GM18508 (cell line): ENCODE measurements at regions not wholly inside any gene's neighbourhood (a gene's known extent, or its start where the extent isn't known, plus 50 kb on each side); places are given as distances from the start of the nearest gene placed in this dataset.
"Not testable (repeated sequence)": the region's sequence is repeated elsewhere in the genome, so short reads cannot be mapped to it uniquely, and the experiment has no call there.

Source experiments
- ATAC-seq: cut with Tn5 transposase; IDR thresholded peaks from one replicate; pipeline ENCODE4 v1.9.1; 2021; ENCODE audit warnings: moderate number of reproducible peaks; ENCODE audit not compliant: insufficient read depth, unreplicated experiment

GRCh38 chr1:104266612-104267011, 516.9 kb downstream of the AMY1C start:
- ATAC-seq, result peak; percentile 68

GRCh38 chr1:104288322-104288721, 538.6 kb downstream of the AMY1C start:
- ATAC-seq, result not testable (repeated sequence)

DNA sequence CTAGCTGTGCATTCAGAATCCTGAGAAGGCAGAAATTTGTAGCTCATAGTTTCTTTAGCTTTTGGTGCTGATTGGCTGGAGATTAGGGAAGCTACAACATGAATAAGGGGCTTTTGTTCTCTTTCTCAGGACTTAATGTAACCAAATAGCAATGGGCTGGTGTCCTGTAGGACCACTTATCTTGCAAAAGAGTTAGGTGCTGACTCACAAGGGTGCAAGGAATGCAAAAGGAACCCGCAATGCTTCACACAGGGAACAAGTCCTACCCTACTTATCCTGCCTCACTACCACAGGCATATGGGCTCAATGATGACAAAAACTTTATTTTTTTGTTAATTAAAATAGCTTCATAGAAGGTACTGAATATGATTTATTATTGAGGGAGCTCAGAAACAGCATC, 541.5 kb downstream of the AMY1C start:
- ATAC-seq, result no peak

GRCh38 chr1:104294259-104294658, 544.6 kb downstream of the AMY1C start:
- no peak for ATAC-seq

- no peak for ATAC-seq
Observed at GRCh38 chr1:104295511-104295910, 545.8 kb downstream of the AMY1C start.

- no peak for ATAC-seq
Observed at GRCh38 chr1:104309673-104310072, 560.0 kb downstream of the AMY1C start.

- ATAC-seq, result no peak
Observed at GRCh38 chr1:104315823-104316222, 566.1 kb downstream of the AMY1C start.

DNA sequence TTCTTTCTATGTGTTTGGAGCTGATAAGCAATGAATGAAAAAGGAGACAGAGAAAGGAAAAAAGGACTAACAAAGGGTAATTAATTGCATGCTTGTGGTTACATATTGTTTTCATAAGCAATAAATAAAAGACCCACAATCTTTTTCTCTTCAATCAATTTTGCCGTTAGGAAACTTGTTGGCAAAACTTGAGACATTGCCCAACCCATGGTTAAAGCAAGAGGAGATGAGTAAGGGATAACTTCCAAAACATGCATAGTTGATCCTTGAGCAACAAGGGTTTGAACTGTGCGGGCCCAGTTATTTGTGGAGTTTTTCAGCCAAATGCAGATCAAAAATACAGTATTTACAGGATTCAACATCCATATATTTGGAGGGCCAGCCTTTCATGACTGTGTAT, 572.4 kb downstream of the AMY1C start:
- ATAC-seq, result no peak

DNA sequence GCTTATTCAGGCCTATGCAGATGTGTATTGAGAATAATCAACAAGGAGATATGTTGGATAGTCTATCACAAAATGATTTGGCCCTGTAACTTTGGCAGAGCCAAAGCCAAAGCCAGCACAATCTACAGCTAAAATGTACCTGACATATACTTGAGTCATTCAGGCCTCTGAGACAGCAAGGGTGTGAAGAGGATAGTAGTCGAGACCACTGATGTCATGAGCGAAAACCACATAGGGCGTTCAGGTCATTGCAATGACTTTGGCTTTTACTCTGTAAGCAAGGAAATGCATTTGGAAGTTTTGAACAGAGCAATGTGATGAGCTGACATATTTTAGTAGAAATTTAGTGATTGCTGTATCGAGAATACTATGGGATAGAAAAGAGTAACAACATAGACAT, 579.6 kb downstream of the AMY1C start:
- ATAC-seq, result no peak

- no peak for ATAC-seq
Observed at GRCh38 chr1:104331763-104332162, 582.1 kb downstream of the AMY1C start.

GRCh38 chr1:104337927-104338326, 588.2 kb downstream of the AMY1C start:
- ATAC-seq, result not testable (repeated sequence)

GRCh38 chr1:104341944-104342343, 592.2 kb downstream of the AMY1C start:
- no peak for ATAC-seq

GRCh38 chr1:104348277-104348676, 598.6 kb downstream of the AMY1C start:
- ATAC-seq, result no peak

DNA sequence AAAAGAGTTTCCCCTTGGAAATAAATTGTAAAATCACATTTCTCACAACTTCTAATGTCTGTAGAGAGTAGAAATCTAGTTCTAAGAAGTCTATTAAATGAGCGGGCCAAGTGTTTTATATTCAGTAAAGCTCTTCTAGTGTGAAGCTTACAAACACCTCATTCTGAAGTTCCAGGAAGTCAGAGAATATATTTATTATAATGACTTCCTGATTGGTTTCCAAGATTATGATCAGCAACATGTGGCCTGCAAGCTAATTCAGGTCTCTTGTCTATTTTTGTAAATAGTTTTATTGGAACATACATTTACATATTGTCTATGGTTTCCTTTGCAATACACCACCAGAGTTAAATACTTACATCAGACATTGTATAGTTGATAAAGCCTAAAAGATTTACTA, 603.9 kb downstream of the AMY1C start:
- no peak for ATAC-seq

- no peak for ATAC-seq
Observed at GRCh38 chr1:104358086-104358485, 608.4 kb downstream of the AMY1C start.

- no peak for ATAC-seq
Observed at GRCh38 chr1:104358621-104359020, 608.9 kb downstream of the AMY1C start.

GRCh38 chr1:104378414-104378813, 628.7 kb downstream of the AMY1C start:
- no peak for ATAC-seq

DNA sequence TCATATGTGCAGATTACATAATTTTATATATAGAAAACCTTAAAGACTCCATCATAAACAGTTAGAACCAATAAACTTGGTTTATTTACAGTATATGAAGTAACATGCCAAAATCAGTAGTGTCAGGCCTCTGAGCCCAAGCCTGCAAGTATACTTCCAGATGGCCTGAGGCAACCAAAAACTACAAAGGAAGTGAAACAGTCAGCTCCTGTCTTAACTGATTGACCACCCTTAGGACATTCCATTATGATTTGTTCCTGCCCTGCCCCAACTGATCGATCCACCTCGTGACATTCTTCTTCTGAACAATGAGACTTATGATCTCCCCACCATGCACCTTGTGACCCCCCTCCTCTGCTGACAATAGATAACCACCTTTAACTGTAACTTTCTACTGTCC, 630.3 kb downstream of the AMY1C start:
- ATAC-seq, result no peak

- peak; percentile 69 for ATAC-seq
Observed at GRCh38 chr1:104387716-104388508, 638.2 kb downstream of the AMY1C start.

DNA sequence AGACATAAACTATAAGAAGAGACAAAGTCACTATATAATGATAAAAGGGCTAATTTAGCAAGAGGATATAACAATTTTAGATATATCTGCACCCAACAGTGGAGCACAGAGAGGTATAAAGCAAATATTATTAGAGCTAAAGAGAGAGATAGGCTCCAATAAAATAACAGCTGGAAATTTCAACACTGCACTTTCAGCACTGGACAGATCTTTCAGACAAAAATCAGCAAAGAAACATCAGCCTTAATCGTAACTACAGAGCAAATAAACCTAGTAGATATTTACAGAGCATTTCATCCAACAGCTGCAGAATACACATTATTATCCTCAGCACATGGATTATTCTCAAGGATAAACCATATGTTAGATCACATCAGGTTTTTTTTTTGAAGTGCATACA, 642.9 kb downstream of the AMY1C start:
- ATAC-seq, result no peak

DNA sequence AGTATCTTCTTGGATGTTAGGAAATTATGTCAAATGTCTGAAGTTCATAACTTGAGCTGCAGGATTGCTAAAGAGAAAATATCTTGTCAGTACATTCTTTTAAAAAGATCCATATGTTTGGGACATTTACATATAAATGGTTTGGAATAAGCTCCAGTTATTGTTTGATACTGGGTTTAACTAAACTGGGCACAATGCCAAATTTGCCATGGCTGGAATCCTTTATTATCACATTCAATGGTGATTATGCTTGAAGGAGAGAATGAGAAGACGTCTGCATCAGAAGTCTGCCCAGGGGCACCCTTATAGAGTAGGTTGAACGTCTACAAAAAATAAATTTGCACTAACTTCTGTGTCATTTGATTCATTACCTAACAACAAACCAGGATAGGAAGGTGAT, 652.5 kb downstream of the AMY1C start:
- ATAC-seq, result no peak

DNA sequence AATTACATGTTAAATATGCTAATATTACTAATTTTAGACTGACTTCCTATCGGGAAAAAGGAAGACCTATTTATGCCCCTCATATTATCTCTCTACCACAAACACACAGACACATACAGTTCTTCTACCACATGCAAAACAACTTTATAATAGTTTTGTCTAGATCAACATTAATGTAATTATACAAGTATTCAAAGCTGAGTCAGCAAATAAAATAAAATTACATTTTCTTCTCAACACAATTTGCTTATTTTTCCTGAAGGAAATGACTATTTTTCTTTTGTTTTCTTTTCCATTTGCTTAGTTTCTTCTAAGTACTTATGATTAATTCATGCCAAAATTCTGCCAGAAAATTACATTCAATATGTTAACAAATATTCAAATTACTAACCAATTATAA, 654.2 kb downstream of the AMY1C start:
- ATAC-seq, result no peak
